NCI-H1694 (cell line): ENCODE measurements at regions not wholly inside any gene's neighbourhood (a gene's known extent, or its start where the extent isn't known, plus 50 kb on each side); places are given as distances from the start of the nearest gene placed in this dataset.
"Not testable (repeated sequence)": the region's sequence is repeated elsewhere in the genome, so short reads cannot be mapped to it uniquely, and the experiment has no call there.

Experiments
- DNase-seq: peaks from one replicate; lab custom pipeline; 2025; lab: John Stamatoyannopoulos, UW

DNA sequence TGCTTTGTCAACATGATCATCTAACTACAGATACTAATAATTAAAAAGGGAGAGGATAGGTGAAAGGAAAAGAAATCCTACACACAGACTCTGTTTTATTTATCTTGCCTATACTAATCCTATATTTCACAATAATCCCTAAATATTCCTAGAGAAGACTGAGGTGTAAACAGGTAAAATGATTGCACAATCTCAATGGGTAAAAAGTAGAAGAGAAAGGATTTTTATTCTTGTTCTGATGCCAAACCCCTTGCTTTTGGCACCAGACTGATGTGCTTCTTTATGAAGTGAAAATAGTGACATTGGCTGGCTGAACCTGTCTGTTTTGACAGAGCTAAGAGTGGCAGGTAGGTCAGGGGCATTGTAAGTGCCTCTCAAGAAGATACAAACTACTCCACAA, 101.9 kb upstream of the ZPLD1 start:
- DNase-seq, result no peak

GRCh38 chr3:102336130-102336529, 98.7 kb upstream of the ZPLD1 start:
- DNase-seq, result no peak

DNA sequence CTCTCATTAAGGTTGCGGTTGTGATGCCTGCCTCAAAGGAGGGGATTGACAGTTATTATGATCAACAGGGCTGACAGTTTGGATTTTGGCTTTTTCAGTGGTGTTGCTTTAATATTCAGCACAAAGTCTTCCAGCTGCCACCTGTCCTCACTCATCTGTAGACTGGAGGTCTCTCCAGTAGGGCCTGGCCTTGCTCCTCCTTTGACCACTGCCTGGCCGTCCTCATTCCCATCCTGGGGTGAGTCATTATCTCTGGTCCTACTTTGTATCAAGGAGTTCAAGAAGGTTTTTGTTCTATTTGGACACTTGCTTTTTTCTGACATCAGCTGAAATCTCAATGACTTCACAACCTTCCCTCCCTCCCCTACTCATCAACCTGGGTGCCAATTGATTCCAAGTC, 95.1 kb upstream of the ZPLD1 start:
- no peak for DNase-seq

- DNase-seq, result no peak
Observed at GRCh38 chr3:102346897-102347296, 87.9 kb upstream of the ZPLD1 start.

GRCh38 chr3:102348904-102349303, 85.9 kb upstream of the ZPLD1 start:
- no peak for DNase-seq

DNA sequence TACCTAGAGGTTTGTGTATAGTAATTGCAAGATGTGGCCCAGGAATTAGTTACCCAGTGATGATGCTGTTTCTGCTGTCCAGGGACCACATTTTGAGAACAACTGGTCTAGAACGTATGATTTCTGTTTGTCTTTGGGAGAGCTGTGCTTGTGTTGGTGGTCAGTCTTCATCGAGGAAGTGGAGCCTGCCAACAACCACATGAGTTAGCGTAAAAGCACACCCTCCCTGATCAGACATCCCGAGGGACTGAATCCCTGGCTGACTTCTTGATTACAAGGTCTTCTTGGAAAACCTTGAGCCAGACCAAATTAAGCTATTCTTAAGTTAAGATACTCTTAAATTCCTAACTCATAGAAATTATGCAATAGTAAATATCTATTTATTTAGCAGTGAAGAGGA, 81.7 kb upstream of the ZPLD1 start:
- DNase-seq, result no peak

GRCh38 chr3:102353805-102354204, 81.0 kb upstream of the ZPLD1 start:
- no peak for DNase-seq

GRCh38 chr3:102354818-102355515, 79.8 kb upstream of the ZPLD1 start:
- DNase-seq, result no peak

DNA sequence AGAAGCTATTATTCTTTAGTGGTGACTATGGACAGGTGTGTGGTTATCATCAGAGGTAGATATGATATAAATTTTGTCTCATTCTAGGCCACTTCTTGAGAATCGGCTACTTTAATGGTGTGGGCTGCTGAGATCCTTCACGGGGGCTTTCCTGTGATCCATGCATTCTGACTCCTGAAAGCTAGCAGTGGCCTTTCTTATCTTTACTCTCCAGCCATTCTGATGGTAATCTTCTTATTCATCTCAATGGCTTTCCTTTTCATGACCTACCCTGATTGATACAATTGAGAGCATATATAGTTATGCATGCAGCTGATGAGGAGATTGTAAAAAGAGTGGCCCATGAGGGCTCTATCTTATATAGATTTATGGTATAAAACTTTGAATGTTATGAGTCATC, 78.3 kb upstream of the ZPLD1 start:
- DNase-seq, result no peak

DNA sequence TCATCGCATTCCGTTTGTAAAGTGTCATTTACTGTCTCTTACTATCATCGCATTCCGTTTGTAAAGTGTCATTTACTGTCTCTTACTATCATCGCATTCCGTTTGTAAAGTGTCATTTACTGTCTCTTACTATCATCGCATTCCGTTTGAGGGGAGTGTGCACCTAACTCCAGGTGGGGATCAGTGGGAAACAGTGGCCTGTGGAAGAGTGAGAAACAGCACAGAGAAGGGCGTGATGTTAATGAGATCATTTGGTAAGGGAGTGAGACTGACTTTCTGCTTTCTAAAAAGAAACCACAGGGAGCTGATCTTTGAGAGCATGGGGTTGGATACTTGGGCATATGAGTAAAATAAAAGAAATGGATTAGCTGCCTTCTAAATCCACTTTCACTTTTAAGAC, 77.5 kb upstream of the ZPLD1 start:
- DNase-seq, result not testable (repeated sequence)

GRCh38 chr3:102360183-102360860, 74.5 kb upstream of the ZPLD1 start:
- DNase-seq, result no peak

- no peak for DNase-seq
Observed at GRCh38 chr3:102361101-102361500, 73.7 kb upstream of the ZPLD1 start.

- not testable (repeated sequence) for DNase-seq
Observed at GRCh38 chr3:102366116-102366515, 68.7 kb upstream of the ZPLD1 start.

DNA sequence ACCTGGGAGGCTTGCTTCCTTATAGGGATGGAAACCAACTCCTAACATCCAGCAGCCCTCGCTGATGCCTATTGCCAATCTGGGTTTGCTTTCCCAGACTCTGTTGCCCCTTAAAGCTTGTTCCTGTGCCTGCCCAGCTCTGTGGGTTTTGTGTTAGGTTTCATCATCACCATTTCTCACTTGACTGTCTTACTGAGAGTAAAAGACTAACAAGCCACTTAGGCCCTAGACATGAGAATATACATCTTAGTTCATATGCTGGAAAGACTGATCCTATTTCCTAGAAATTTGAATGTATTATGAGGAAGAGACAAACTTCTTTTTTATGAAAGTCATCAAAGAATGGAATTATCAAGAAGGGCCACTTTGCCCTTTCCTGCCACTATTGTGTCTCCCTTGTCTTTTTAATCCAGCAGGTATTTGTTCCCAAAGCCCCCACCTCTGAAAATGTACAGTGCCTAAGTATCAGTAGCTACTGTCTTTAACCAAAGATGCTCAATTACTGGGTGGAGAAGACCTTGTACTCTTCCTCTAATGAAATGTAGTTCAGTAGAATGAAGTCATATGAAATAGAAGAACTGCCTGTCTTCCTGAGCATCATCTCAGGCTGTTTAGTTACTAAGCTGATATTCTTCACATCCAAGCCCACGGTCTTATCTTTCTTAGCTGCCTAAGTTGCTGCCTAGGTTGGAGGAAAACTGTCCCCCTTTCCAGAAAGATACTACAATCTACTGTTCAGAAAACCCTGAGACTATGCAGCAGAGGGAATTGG, 59.8 kb upstream of the ZPLD1 start:
- DNase-seq, result no peak

DNA sequence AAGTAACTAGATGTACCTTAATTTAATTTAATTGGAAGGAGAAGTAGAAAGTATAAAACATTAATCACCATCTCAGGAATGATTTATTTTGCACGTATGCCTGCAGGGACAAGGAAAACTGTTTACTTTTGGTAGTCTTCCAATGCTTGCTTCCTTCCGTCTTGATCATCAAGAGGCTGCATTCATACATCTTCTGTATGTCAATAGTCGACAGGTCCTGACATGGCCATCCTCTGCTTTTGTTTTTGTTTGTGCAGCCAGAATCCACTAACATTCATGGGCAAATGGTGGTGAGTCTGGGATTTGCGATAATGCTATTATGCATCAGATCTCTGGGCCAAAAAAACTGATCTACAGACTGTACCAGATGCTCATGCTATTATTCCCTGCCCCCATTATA, 56.6 kb upstream of the ZPLD1 start:
- no peak for DNase-seq

DNA sequence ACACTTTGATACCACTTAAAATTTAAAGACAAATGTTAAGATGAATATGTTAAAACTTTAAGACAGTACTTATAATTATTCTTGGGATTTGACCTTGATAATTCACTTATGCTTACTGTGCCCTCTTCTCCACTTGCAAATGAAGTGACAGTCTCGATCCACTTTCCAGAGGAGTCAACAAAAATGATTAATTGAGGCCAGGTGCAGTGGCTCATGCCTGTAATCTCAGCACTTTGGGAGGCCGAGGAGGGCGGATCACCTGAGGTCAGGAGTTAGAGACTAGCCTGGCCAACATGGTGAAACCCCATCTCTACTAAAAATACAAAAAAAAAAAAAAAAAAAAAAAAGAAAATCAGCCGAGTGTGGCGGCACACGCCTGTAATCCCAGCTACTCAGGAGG, 52.6 kb upstream of the ZPLD1 start:
- DNase-seq, result not testable (repeated sequence)
